Spleen (tissue), 11 donors: ENCODE measurements at regions not wholly inside any gene's neighbourhood (a gene's known extent, or its start where the extent isn't known, plus 50 kb on each side); places are given as distances from the start of the nearest gene placed in this dataset.
"Not testable (repeated sequence)": the region's sequence is repeated elsewhere in the genome, so short reads cannot be mapped to it uniquely, and the experiment has no call there.

ENCODE experiments used
- DNase-seq: peaks from one replicate; pipeline ENCODE4 v3.0.0-alpha.2; 2020
- H3K27ac ChIP-seq, 8 donors: fragments of 200-600 bp; sonication (generic) in 7 of 8; 1 replicate in 4 of 8; 2 replicates in 4 of 8; pipeline versions ENCODE4 v1.5.0 to v1.8.0; 2016 to 2021; ENCODE audit warnings: inconsistent platforms in 4 of 8, mild to moderate bottlenecking in 4 of 8, moderate library complexity in 1 of 8
- H3K27me3 ChIP-seq, 7 donors: fragments of 200-600 bp; sonication (generic) in 6 of 7; replicated peaks in 1 of 7; 1 replicate in 4 of 7; 2 replicates in 3 of 7; pipeline versions ENCODE4 v1.5.0 to v1.8.0; 2016 to 2021; ENCODE audit warnings: inconsistent platforms in 3 of 7, mild to moderate bottlenecking in 1 of 7
- H3K36me3 ChIP-seq, 6 donors: fragments of 200-600 bp; sonication (generic) in 5 of 6; 1 replicate in 4 of 6; 2 replicates in 2 of 6; pipeline versions ENCODE4 v1.5.0 to v1.8.0; 2016 to 2021; ENCODE audit warnings: inconsistent platforms in 2 of 6
- H3K4me1 ChIP-seq, 6 donors: fragments of 200-600 bp; sonication (generic) in 5 of 6; 1 replicate in 3 of 6; 2 replicates in 3 of 6; pipeline versions ENCODE4 v1.5.0 to v1.8.0; 2016 to 2021; ENCODE audit warnings: inconsistent platforms in 3 of 6
- H3K4me3 ChIP-seq, 8 donors: fragments of 200-600 bp; sonication (generic) in 7 of 8; 1 replicate in 4 of 8; 2 replicates in 4 of 8; pipeline versions ENCODE4 v1.5.0 to v1.8.0; 2016 to 2021; ENCODE audit warnings: inconsistent platforms in 4 of 8, mild to moderate bottlenecking in 4 of 8, moderate library complexity in 2 of 8
- H3K9me3 ChIP-seq, 8 donors: fragments of 200-600 bp; sonication (generic) in 7 of 8; 1 replicate in 4 of 8; 2 replicates in 4 of 8; pipeline versions ENCODE4 v1.5.0 to v1.8.0; 2016 to 2021; ENCODE audit warnings: inconsistent platforms in 4 of 8
- POLR2A ChIP-seq, 3 donors: fragments of 450-650 bp; IDR thresholded peaks; one replicate each; pipeline ENCODE4 v1.5.1; 2017; ENCODE audit warnings: antibody characterized with exemption in 3 of 3, mild to moderate bottlenecking in 1 of 3
- POLR2AphosphoS5 ChIP-seq, 3 donors: sonication (generic); formaldehyde crosslinking; IDR thresholded peaks; one replicate each; pipeline ENCODE4 v1.5.1; 2017; ENCODE audit warnings: antibody characterized with exemption in 3 of 3
- WGBS, 5 donors: extraction: QIAGEN DNeasy Blood & Tissue Kit in 3 of 5; methylation state at CpG; one replicate each; pipeline versions ENCODE4 v1.1.5 to v1.1.7; 2013 to 2018; 5-methylcytosine and 5-hydroxymethylcytosine counted together
- intact Hi-C: fragments of 100-400 bp; cut with DNase I; formaldehyde crosslinking; loops from one replicate; pipeline ENCODE4 v1.15.0; 2023; ENCODE audit warnings: low total_unique reads
- TF ChIP-seq, protein P1 (sequence below), 11 experiments: fragments of 200-600 bp in 7 of 11; fragments of 450-650 bp in 4 of 11; sonication (generic) in 4 of 11; IDR thresholded peaks in 8 of 11; conservative IDR thresholded peaks in 3 of 11; 1 replicate in 7 of 11; 2 replicates in 4 of 11; pipeline versions ENCODE4 v1.4.0 to v1.8.0; 2016 to 2021; ENCODE audit warnings: antibody characterized with exemption in 11 of 11, inconsistent platforms in 4 of 11, mild to moderate bottlenecking in 1 of 11
- donor health status: healthy with polysubstance abuse.
- donor health status: DM: no; HTN: no; CAD: no; lungs with moderate emphysema.
- donor health status: DM: no; HTN: no; CAD: no.
- donor health status: Bipolar disorder and iron deficiency.
- donor health status: healthy.
- donor health status: DM: no; HTN: no; CAD: no.
- donor health status: DM: yes; HTN: yes; CAD: no.

DNA sequence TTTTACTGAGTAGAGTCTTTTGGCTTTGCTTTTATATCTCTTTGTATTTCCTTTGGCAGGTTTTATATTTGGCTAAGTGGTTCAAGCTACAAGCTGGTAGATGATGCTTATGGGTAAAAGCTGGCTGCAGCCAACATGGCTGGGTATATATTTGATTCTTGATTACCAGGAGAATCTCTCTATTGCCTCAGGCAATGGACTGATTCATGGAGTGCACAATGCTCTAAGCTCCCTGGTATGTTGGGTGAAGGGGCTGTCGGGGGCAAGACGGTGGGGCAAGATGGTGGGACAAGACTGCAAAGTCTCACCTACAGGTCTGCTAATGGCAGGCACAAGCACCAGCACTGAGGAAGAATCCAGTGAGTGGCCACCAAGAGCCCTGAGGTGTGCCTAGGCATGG lies 366.6 kb downstream of the DMAC1 start:
- intact Hi-C loops = no loop called here
- Histone ChIP-seq H3K4me1 (no peaks in the 10 kb centered on the region), H3K27me3 (peaks cover 0 to 3% (median 0%) of the 10 kb centered on the region in 7 donors), H3K27ac (no peak overlapping the region), H3K36me3 (no peaks in the 10 kb centered on the region), H3K9me3 (peaks cover 0 to 56% (median 30%) of the 10 kb centered on the region in 8 donors), H3K4me3 (no peak overlapping the region)
- TF ChIP-seq, protein P1, sequence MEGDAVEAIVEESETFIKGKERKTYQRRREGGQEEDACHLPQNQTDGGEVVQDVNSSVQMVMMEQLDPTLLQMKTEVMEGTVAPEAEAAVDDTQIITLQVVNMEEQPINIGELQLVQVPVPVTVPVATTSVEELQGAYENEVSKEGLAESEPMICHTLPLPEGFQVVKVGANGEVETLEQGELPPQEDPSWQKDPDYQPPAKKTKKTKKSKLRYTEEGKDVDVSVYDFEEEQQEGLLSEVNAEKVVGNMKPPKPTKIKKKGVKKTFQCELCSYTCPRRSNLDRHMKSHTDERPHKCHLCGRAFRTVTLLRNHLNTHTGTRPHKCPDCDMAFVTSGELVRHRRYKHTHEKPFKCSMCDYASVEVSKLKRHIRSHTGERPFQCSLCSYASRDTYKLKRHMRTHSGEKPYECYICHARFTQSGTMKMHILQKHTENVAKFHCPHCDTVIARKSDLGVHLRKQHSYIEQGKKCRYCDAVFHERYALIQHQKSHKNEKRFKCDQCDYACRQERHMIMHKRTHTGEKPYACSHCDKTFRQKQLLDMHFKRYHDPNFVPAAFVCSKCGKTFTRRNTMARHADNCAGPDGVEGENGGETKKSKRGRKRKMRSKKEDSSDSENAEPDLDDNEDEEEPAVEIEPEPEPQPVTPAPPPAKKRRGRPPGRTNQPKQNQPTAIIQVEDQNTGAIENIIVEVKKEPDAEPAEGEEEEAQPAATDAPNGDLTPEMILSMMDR (IDR thresholded peaks at IDR 0.05 in 8 of 11, conservative IDR thresholded peaks at IDR 0.05 in 3 of 11) = no peak
- TF ChIP-seq POLR2AphosphoS5 (IDR thresholded peaks at IDR 0.05) = no peak
- no peak for TF ChIP-seq POLR2A (IDR thresholded peaks at IDR 0.05)
- DNase-seq = no peak
- 88 to 100% (median 95%) methylated on average over 2 of the region's 2 CpGs; no CpG with 5 or more reads in 1 of the 5 donors for WGBS, 5 donors

DNA sequence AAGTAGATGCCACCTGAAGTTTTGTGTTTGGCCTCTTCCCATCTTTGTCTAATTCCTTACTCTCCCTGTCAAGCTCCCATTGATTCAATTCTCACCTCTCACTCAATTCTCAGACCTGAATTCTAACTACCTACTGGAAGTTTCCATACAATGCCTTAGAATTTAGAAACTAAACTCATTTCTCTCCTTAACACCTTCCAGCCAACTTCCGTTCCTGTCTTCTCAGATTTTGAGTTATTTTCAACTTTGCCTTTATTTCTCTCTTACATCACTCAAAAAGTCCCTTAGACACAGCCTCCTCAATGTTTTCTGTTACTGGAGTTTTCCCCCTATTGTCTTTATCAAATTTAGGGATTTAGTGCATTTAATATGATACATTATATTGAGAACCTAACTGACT lies 382.2 kb downstream of the DMAC1 start:
- intact Hi-C loops, H3K27ac ChIP-seq, H3K9me3 ChIP-seq, H3K4me1 ChIP-seq, H3K27me3 ChIP-seq, H3K36me3 ChIP-seq, DNase-seq, H3K4me3 ChIP-seq: not testable (repeated sequence)
- 76 to 94% (median 82%) methylated on average over 1 of the region's 1 CpG for WGBS, 5 donors

DNA sequence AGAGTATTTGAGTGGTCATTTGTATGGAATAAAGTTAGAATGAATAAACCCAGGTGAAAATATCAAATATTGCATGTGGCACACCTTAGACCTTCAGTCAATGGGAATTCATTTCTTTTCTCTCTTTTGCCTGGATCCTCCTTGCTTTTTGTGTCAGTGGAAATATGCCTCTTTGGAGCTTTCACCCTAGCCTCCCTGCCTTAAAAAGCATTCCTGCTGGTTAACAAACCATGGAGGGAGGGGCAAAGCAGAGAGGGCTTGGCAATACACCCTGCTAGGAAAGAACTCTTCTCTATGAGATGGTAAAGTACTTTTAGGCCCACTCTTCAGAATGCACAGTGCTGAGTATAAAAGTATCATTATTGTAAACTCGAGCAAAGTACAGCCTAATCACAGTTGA lies 383.7 kb downstream of the DMAC1 start:
- Histone ChIP-seq H3K36me3 (no peaks in the 10 kb centered on the region), H3K27me3 (no peaks in the 10 kb centered on the region), H3K27ac (no peak overlapping the region), H3K4me1 (no peaks in the 10 kb centered on the region), H3K4me3 (no peak overlapping the region), H3K9me3 (peaks cover 0 to 9% (median 2%) of the 10 kb centered on the region in 8 donors)
- no peak for DNase-seq
- WGBS, 5 donors = 56 to 81% (median 73%) methylated on average over 1 of the region's 1 CpG
- TF ChIP-seq POLR2AphosphoS5 (IDR thresholded peaks at IDR 0.05) (no peak), POLR2A (IDR thresholded peaks at IDR 0.05) (no peak)
- TF ChIP-seq, protein P1 (IDR thresholded peaks at IDR 0.05 in 8 of 11, conservative IDR thresholded peaks at IDR 0.05 in 3 of 11) = no peak
- intact Hi-C loops = no loop called here

DNA sequence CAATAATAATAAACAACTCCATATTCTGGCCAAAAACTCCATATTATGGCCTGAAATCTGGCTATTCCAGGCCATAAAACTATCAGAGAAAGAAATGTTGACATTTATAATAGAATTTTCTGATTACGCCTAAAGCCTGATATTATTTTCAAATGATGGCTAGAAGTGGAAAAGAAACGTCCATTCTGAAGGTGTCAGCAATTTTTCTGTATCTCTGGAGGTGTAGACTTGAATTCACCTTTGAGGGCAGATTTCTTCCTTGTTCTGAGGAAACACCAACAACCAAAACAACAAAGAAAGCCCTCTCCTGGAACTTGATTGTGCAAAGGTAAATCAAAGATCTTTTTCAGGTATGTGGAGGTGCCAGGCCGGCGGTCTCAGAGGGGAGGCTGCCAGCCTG lies 390.7 kb downstream of the DMAC1 start:
- DNase-seq = no peak

More for the DNA sequence above, 390.7 kb downstream of the DMAC1 start:
- no peaks in the 10 kb centered on the region for H3K9me3 ChIP-seq
- H3K36me3 ChIP-seq = no peaks in the 10 kb centered on the region
- no peaks in the 10 kb centered on the region for H3K27me3 ChIP-seq
- no peak for TF ChIP-seq POLR2AphosphoS5 (IDR thresholded peaks at IDR 0.05)
- TF ChIP-seq POLR2A (IDR thresholded peaks at IDR 0.05) = no peak
- TF ChIP-seq, protein P1 (IDR thresholded peaks at IDR 0.05 in 8 of 11, conservative IDR thresholded peaks at IDR 0.05 in 3 of 11) = no peak
- H3K27ac ChIP-seq = no peak overlapping the region
- WGBS, 5 donors = 82 to 95% (median 89%) methylated on average over 4 of the region's 4 CpGs
- intact Hi-C loops = no loop called here
- no peaks in the 10 kb centered on the region for H3K4me1 ChIP-seq
- H3K4me3 ChIP-seq = no peak overlapping the region
